Hepatocyte (in vitro differentiated cells): ENCODE measurements at regions not wholly inside any gene's neighbourhood (a gene's known extent, or its start where the extent isn't known, plus 50 kb on each side); places are given as distances from the start of the nearest gene placed in this dataset.

Experiments used
- DNase-seq: peaks from one replicate; pipeline ENCODE4 v3.0.0-alpha.2; 2016; ENCODE audit warnings: low spot score
- H2AFZ ChIP-seq: fragments of 200-600 bp; sonication (generic); 2 replicates; pipeline ENCODE4 v1.6.0; 2016; ENCODE audit warnings: antibody characterized with exemption, mild to moderate bottlenecking
- H3K27ac ChIP-seq: fragments of 200-600 bp; sonication (generic); 2 replicates; pipeline ENCODE4 v1.5.1; 2016; ENCODE audit warnings: mild to moderate bottlenecking
- H3K27me3 ChIP-seq: fragments of 200-600 bp; sonication (generic); 2 replicates; pipeline ENCODE4 v1.6.1; 2016
- H3K36me3 ChIP-seq: fragments of 200-600 bp; sonication (generic); replicated peaks from 2 replicates; pipeline ENCODE4 v1.5.1; 2016; ENCODE audit warnings: low read depth; ENCODE audit not compliant: insufficient read depth
- H3K4me1 ChIP-seq: fragments of 200-600 bp; sonication (generic); 2 replicates; pipeline ENCODE4 v1.5.1; 2016; ENCODE audit warnings: mild to moderate bottlenecking, moderate library complexity; ENCODE audit not compliant: insufficient read depth
- H3K4me2 ChIP-seq: fragments of 200-600 bp; sonication (generic); 2 replicates; pipeline ENCODE4 v1.6.0; 2016
- H3K4me3 ChIP-seq: fragments of 200-600 bp; sonication (generic); 2 replicates; pipeline ENCODE4 v1.5.1; 2016; ENCODE audit warnings: mild to moderate bottlenecking
- H3K79me2 ChIP-seq: fragments of 200-600 bp; sonication (generic); 2 replicates; pipeline ENCODE4 v1.6.0; 2017; ENCODE audit warnings: mild to moderate bottlenecking
- H3K9me2 ChIP-seq: fragments of 200-600 bp; sonication (generic); replicated peaks from 2 replicates; pipeline ENCODE4 v1.6.0; 2017; ENCODE audit warnings: mild to moderate bottlenecking; ENCODE audit not compliant: insufficient read depth
- H3K9me3 ChIP-seq: fragments of 200-600 bp; sonication (generic); 2 replicates; pipeline ENCODE4 v1.5.1; 2016; ENCODE audit warnings: low read depth, mild to moderate bottlenecking
- H4K20me1 ChIP-seq: fragments of 200-600 bp; sonication (generic); 2 replicates; pipeline ENCODE4 v1.6.0; 2016; ENCODE audit warnings: mild to moderate bottlenecking; ENCODE audit not compliant: insufficient read depth, poor library complexity, severe bottlenecking
- EZH2 ChIP-seq: fragments of 200-600 bp; sonication (generic); IDR thresholded peaks from 2 replicates; pipeline ENCODE4 v1.6.1; 2016; ENCODE audit warnings: antibody characterized with exemption, mild to moderate bottlenecking, borderline replicate concordance
- EZH2phosphoT487 ChIP-seq: fragments of 200-600 bp; sonication (generic); IDR thresholded peaks from one replicate; pipeline ENCODE4 v1.6.1; 2018; ENCODE audit warnings: antibody characterized with exemption, mild to moderate bottlenecking, low read depth, moderate library complexity; ENCODE audit not compliant: unreplicated experiment, severe bottlenecking
- WGBS: methylation state at CpG from one replicate; pipeline ENCODE4 v1.1.6; 2016; ENCODE audit warnings: low lambda C conversion rate; ENCODE audit errors: missing lambda C conversion rate; 5-methylcytosine and 5-hydroxymethylcytosine counted together
- TF ChIP-seq, protein P1 (sequence below): fragments of 200-600 bp; sonication (generic); IDR thresholded peaks from 2 replicates; pipeline ENCODE4 v1.5.1; 2016; ENCODE audit warnings: antibody characterized with exemption, mild to moderate bottlenecking; ENCODE audit not compliant: poor library complexity

DNA sequence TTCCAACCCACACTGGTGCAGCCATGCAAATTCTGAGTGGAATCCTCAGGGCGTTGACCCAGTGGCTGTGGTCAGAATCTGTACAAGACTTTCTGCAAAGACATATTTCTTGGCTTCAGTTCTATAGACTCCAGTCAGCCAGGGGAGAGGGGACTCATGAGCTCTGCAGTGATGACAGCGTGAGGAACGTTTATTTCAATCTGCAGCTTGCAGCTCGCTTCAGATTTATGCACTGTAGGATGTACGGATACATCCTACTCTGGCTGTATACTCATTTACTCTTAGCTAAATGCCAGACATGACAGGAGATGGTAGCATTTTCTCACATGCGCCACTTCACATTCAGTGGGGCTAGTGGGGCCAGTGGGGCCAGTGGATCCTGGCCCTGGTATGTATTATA, 276.1 kb downstream of the FGF9 start:
- Histone ChIP-seq H2AFZ (no peak overlapping the region), H3K4me2 (no peak overlapping the region), H3K79me2 (no peaks in the 10 kb centered on the region), H3K9me2 (no peaks in the 10 kb centered on the region), H3K4me1 (no peaks in the 10 kb centered on the region), H3K36me3 (no peaks in the 10 kb centered on the region), H4K20me1 (no peaks in the 10 kb centered on the region), H3K9me3 (no peaks in the 10 kb centered on the region), H3K4me3 (no peak overlapping the region), H3K27me3 (no peaks in the 10 kb centered on the region), H3K27ac (no peak overlapping the region)
- no peak for TF ChIP-seq EZH2
- no peak for DNase-seq
- 97% methylated on average over 6 of the region's 6 CpGs for WGBS

DNA sequence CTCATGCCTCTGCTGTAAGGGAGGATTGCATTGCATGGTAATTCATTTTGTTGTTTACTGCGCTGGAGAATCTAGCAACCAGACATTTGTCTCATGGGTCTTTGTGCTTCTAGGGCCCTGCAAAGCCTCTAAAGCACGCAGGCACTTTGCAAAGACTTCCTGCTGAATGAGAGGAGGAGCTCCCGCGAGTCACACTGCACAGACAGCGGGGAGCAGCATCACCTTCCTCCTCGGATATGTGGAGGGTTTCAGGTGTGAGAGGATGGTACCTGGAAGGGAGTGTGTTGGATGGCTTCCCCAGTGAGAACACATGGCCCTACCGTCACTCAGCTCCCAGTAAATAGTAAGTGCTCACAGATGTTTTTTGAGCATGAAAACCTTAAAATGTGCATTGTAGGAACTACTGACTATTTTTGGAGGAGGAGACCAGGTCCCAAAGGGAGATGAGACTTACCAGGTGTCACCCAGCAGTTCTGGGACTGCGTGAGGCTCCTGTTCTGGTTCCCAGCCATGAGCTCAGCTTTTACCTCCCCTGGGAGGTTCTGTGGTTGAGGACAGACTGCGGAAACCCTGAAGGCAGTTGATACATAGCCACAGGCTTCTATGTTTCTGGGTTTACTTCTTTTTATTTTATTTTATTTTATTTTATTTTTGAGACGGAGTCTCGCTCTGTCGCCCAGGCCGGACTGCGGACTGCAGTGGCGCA, 278.0 kb downstream of the FGF9 start:
- no peaks in the 10 kb centered on the region for H3K9me3 ChIP-seq
- TF ChIP-seq, protein P1, sequence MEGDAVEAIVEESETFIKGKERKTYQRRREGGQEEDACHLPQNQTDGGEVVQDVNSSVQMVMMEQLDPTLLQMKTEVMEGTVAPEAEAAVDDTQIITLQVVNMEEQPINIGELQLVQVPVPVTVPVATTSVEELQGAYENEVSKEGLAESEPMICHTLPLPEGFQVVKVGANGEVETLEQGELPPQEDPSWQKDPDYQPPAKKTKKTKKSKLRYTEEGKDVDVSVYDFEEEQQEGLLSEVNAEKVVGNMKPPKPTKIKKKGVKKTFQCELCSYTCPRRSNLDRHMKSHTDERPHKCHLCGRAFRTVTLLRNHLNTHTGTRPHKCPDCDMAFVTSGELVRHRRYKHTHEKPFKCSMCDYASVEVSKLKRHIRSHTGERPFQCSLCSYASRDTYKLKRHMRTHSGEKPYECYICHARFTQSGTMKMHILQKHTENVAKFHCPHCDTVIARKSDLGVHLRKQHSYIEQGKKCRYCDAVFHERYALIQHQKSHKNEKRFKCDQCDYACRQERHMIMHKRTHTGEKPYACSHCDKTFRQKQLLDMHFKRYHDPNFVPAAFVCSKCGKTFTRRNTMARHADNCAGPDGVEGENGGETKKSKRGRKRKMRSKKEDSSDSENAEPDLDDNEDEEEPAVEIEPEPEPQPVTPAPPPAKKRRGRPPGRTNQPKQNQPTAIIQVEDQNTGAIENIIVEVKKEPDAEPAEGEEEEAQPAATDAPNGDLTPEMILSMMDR, result no peak
- TF ChIP-seq EZH2phosphoT487, result no peak
- TF ChIP-seq EZH2, result no peak
- no peak for DNase-seq
- WGBS, result 77% methylated on average over 11 of the region's 15 CpGs
- no peaks in the 10 kb centered on the region for H3K9me2 ChIP-seq
- H2AFZ ChIP-seq, result no peak overlapping the region
- no peaks in the 10 kb centered on the region for H4K20me1 ChIP-seq
- H3K4me2 ChIP-seq, result no peak overlapping the region
- no peaks in the 10 kb centered on the region for H3K4me1 ChIP-seq
- no peaks in the 10 kb centered on the region for H3K27me3 ChIP-seq
- H3K4me3 ChIP-seq, result no peak overlapping the region
- no peaks in the 10 kb centered on the region for H3K36me3 ChIP-seq
- H3K27ac ChIP-seq, result no peak overlapping the region
- no peaks in the 10 kb centered on the region for H3K79me2 ChIP-seq

DNA sequence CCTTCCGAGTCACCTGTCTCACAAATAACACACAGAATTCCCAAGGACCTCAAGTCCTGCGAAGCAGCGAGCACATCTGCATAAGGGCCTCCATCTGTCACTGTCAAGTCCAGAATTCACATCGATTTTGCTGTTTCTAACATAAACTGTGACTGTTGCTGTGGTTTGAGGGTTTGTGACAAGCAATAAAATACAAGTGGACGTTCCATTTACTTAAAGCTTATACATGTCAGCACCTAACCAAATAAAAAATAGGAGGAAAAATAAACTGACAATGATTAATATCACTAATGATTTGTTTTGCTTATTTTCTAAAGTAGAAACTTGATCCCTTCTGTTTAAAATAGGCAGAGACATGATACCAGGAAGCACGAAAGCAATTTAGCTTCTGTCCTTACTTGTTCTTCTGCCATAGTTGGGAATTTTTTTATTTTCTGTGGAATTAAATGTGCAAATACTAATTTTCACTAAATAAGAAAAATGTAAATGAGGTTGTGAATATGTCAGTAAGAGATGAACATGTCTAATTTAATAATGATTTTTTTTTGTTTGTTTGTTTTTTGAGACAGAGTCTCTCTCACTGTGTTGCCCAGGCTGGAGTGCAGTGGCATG, 279.1 kb downstream of the FGF9 start:
- no peak for DNase-seq
- H3K9me3 ChIP-seq, result no peaks in the 10 kb centered on the region
- H3K4me3 ChIP-seq, result no peak overlapping the region
- H3K4me1 ChIP-seq, result no peaks in the 10 kb centered on the region
- no peak overlapping the region for H3K4me2 ChIP-seq
- no peak overlapping the region for H3K27ac ChIP-seq
- no peaks in the 10 kb centered on the region for H4K20me1 ChIP-seq
- H3K36me3 ChIP-seq, result no peaks in the 10 kb centered on the region
- no peaks in the 10 kb centered on the region for H3K27me3 ChIP-seq
- WGBS, result 54% methylated on average over 6 of the region's 6 CpGs
- H3K9me2 ChIP-seq, result no peaks in the 10 kb centered on the region
- H2AFZ ChIP-seq, result no peak overlapping the region
- H3K79me2 ChIP-seq, result no peaks in the 10 kb centered on the region
- TF ChIP-seq, protein P1, result no peak
- TF ChIP-seq EZH2, result no peak
- TF ChIP-seq EZH2phosphoT487, result no peak

DNA sequence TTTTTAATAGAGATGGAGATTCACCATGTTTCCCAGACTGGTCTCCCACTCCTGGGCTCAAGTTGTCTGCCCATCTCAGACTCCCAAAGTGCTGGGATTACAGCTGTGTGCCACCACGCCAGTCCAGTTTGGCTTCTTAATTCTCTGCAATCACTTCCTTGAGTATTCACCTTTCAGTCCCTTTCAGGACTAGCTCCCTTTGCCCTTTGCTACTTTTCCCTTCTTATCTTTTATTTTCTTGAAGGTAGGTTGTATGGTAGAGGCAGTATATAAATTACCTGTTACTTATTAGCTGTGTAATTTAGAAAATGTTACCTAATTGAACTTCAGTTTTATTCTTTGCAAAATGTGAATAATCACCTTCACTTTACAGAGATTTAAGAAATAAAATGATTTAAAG, 285.8 kb downstream of the FGF9 start:
- no peak for DNase-seq
- Histone ChIP-seq H3K4me2 (no peak overlapping the region), H3K4me3 (no peak overlapping the region), H3K27me3 (no peaks in the 10 kb centered on the region), H3K79me2 (no peaks in the 10 kb centered on the region), H4K20me1 (no peaks in the 10 kb centered on the region), H3K36me3 (no peaks in the 10 kb centered on the region), H2AFZ (no peak overlapping the region), H3K27ac (no peak overlapping the region), H3K4me1 (no peaks in the 10 kb centered on the region), H3K9me3 (no peaks in the 10 kb centered on the region), H3K9me2 (no peaks in the 10 kb centered on the region)
- WGBS, result 86% methylated on average over 1 of the region's 1 CpG
- TF ChIP-seq, protein P1, result no peak
- no peak for TF ChIP-seq EZH2
- TF ChIP-seq EZH2phosphoT487, result no peak
